ENCODE measurements at regions not wholly inside any gene's neighbourhood (a gene's known extent, or its start where the extent isn't known, plus 50 kb on each side); places are given as distances from the start of the nearest gene placed in this dataset.

- no TSS peak for BruUV-seq (replicated peaks)
- TF ChIP-seq ATF3 (IDR thresholded peaks at IDR 0.05) (no peak), EZH2 (IDR thresholded peaks at IDR 0.05) (no peak), MAX (IDR thresholded peaks at IDR 0.05) (no peak), CEBPB (IDR thresholded peaks at IDR 0.05; ENCODE audit: low read depth) (no peak), RAD21 (IDR thresholded peaks at IDR 0.05; ENCODE audit: low read depth) (no peak), POLR2A (IDR thresholded peaks at IDR 0.05; ENCODE audit: borderline replicate concordance, extremely low read depth, insufficient read depth, insufficient read length) (no peak), CTCF (IDR thresholded peaks at IDR 0.05 in 2 of 3, conservative IDR thresholded peaks at IDR 0.05 in 1 of 3; ENCODE audit: borderline replicate concordance in 1 of 3, insufficient read depth in 1 of 3, low read depth in 2 of 3, low read length in 2 of 3) (no peak), ZBTB33 (IDR thresholded peaks at IDR 0.05; ENCODE audit: extremely low read depth, insufficient replicate concordance, low read length) (no peak), ELF1 (IDR thresholded peaks at IDR 0.05; ENCODE audit: borderline replicate concordance, low read depth) (no peak), REST (IDR thresholded peaks at IDR 0.05; ENCODE audit: low read depth) (no peak), POLR2AphosphoS5 (IDR thresholded peaks at IDR 0.05; ENCODE audit: low read depth, low read length) (no peak), EGR1 (IDR thresholded peaks at IDR 0.05; ENCODE audit: low read depth) (no peak)
- Histone ChIP-seq H3K9me3 (ENCODE audit: control insufficient read depth in 1 of 2, insufficient read depth in 1 of 2, low read depth in 1 of 2, low read length in 2 of 2) (no peaks in the 10 kb centered on the region), H3K9me2 (ENCODE audit: insufficient read depth) (no peaks in the 10 kb centered on the region), H4K20me1 (ENCODE audit: insufficient read depth) (no peaks in the 10 kb centered on the region), H3K79me2 (ENCODE audit: insufficient read depth, low read length) (no peaks in the 10 kb centered on the region), H2AFZ (ENCODE audit: low read depth, low read length, poor library complexity, severe bottlenecking) (no peak overlapping the region), H3K4me2 (ENCODE audit: low read length) (no peak overlapping the region), H3K27me3 (ENCODE audit: insufficient read depth, low read length) (peaks cover 14% of the 10 kb centered on the region; the same call in 1 of the 2 replicates), H3K9ac (ENCODE audit: low read length) (no peak overlapping the region), H3K4me1 (ENCODE audit: control insufficient read depth in 1 of 2, insufficient read depth in 2 of 2, low read length in 2 of 2) (no peaks in the 10 kb centered on the region), H3K4me3 (replicated peaks in 1 of 2; ENCODE audit: low read depth in 1 of 2, low read length in 2 of 2) (no peak overlapping the region), H3K36me3 (ENCODE audit: control insufficient read depth in 1 of 2, insufficient read depth in 2 of 2, low read length in 2 of 2) (no peaks in the 10 kb centered on the region), H3K27ac (ENCODE audit: low read depth, low read length) (no peak overlapping the region)
- POLR2A ChIA-PET = no interaction called here
- CTCF ChIA-PET = no interaction called here
- intact Hi-C loops (cut with micrococcal nuclease) = no loop called here
- ATAC-seq (no peak), DNase-seq (ENCODE audit: low read depth, low spot score) (no peak)
- RAD21 ChIA-PET (ENCODE audit: low non-redundant PET in 1 of 2, low total read pairs in 2 of 2, uncharacterized antibody in 2 of 2, unreplicated experiment in 2 of 2) = no interaction called here
Measured at GRCh38 chr1:29903548-29904166, 667.3 kb downstream of the PTPRU start.

Data from HCT116 (cell line).